AG10803 (cell line): ENCODE measurements at regions not wholly inside any gene's neighbourhood (a gene's known extent, or its start where the extent isn't known, plus 50 kb on each side); places are given as distances from the start of the nearest gene placed in this dataset.

Experiments
- DNase-seq: peaks from one replicate; pipeline ENCODE4 v3.0.0; 2010; ENCODE audit warnings: low read depth
- H3K4me3 ChIP-seq: 2 replicates; pipeline ENCODE4 v1.5.1; 2011; ENCODE audit warnings: mild to moderate bottlenecking, low read length, control low read depth
- TF ChIP-seq, protein P1 (sequence below): conservative IDR thresholded peaks from 2 replicates; pipeline ENCODE4 v1.5.1; 2011; ENCODE audit warnings: mild to moderate bottlenecking, low read length, control low read depth, inconsistent platforms

DNA sequence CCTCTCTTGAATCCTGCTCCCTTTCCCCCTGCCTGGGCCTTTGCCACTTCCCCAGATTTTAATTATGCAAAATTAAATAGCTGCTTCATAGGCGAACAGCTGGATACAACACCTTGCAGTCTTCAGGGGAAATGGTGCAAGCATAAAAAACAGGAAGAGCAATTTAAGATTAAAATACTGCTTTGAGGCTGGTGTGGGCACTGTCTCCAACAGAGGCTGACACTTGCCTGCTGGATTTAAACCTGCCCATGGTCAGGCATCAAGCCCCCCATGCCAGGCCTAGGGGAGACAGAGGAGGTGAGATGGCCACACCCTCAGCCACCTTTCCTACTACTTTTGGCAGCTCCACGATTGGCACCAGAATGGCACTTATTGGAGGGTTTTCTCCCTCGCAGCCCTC is 110.1 kb upstream of the DIO3 start:
- TF ChIP-seq, protein P1, sequence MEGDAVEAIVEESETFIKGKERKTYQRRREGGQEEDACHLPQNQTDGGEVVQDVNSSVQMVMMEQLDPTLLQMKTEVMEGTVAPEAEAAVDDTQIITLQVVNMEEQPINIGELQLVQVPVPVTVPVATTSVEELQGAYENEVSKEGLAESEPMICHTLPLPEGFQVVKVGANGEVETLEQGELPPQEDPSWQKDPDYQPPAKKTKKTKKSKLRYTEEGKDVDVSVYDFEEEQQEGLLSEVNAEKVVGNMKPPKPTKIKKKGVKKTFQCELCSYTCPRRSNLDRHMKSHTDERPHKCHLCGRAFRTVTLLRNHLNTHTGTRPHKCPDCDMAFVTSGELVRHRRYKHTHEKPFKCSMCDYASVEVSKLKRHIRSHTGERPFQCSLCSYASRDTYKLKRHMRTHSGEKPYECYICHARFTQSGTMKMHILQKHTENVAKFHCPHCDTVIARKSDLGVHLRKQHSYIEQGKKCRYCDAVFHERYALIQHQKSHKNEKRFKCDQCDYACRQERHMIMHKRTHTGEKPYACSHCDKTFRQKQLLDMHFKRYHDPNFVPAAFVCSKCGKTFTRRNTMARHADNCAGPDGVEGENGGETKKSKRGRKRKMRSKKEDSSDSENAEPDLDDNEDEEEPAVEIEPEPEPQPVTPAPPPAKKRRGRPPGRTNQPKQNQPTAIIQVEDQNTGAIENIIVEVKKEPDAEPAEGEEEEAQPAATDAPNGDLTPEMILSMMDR = no peak
- no peak for DNase-seq
- H3K4me3 ChIP-seq = no peak overlapping the region

DNA sequence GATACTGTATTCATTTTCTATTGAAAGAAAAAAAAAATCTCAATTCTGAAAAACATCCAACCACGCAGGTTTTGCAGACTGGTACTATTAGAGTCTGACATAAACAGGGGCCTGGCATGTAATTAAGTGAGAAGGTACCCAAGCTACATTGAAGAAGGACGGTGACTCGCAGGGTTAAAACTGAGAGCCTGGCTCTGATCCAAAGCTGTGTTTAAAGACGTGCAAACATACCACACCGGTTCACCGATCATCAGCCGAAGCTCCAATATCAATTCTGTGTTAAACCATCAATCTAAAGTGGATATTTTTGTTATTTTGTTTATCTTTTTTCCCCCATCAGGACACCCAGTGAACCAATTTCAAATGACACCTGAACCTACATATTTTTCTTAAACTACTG is 108.1 kb upstream of the DIO3 start:
- DNase-seq = no peak
- H3K4me3 ChIP-seq = no peak overlapping the region
- TF ChIP-seq, protein P1 = no peak

DNA sequence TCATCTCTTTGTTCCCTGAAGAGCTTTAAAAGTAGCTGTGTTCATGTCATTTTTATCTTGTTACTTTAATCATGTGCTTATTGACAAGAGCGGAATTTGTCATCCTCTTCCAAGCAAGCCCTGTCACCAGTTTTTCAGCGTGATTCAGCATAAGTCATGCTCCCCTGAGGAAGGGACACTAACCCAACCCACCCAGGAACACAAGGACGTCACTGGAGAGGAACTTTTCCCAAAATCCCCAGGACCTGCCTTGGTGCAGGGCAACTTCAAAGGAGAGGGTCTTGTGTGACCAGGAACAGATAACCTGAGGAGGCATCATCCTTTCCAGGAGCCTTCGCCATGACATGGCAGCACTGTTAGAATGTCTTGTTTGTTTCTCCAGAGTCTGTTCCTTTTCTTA is 107.1 kb upstream of the DIO3 start:
- no peak for DNase-seq
- TF ChIP-seq, protein P1 = no peak
- H3K4me3 ChIP-seq = no peak overlapping the region

DNA sequence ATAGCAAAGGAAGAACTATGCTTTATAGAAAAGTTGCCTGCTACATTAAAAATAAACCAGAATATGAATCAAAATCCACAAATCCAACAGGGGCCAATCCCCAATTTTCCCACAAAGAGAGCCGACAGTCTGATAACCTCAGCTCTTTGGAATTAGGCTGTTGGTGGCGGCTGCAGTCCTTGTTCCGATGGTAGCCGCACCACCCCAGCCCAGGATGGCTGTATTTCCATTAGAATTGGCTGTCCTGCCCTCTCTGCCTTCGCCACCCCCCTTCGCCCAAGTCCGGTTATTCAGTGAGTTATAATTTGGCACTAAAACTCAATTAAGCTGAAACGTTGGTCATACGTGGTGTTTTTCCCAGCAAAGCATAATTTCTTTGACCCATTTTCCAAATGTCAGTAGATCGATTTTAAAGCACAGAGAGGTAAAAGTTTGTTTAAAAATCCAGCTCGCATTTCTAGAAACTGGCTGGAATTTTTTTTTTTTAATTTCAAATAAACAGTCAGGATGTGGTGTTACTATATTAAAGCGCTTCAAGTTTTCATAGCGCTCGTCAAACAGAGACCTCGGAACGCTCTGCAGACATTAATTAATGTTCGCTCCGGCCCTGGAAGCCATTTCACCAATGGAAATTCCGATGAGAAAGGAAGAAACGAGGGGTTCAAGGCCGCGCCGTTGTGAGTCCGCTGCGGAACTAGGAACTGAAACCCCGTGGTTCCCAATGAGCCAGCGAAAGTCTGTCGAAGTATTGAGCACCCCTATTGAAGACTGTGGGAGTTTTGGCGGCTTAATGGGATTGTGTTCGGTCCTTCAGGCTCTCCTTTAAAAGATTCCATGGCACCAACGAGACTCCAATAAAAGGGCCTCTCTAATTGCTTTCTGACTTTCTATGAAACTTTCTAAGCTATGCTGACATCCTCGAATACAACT is 104.8 kb upstream of the DIO3 start:
- no peak overlapping the region for H3K4me3 ChIP-seq
- TF ChIP-seq, protein P1 = no peak
- DNase-seq = no peak

DNA sequence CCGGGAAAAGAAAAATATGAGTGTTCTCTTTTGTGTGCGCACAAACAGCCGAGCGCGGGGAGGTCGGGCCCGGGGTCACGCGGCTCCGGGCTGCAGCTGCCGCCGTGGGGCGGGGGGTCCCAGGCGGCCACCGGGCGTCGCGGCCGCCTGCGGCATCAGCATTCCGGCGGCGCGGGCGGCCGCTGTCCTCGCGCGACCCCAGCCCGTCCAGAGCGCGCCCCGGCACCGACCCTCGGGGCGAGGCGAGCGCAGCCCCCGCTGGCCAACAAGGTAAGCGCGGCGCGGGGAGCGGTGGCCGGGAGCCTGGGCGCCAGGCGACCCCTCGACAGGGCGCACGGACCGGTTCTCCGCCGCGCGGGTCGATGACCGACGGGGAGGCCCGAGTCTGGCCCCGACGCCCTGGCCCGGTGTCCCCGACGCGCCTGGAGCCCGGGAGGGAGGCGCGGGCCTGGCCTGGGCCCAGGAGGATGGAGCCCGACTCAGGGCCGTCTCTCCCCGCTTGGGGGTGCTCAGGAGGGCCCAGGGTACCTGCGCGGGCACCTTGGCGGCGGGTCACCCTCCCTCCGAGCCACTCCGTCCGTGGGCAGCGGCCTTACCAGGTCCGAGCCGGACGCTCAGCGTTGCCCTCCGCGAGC is 103.9 kb upstream of the DIO3 start:
- no peak for DNase-seq
- H3K4me3 ChIP-seq = no peak overlapping the region
- TF ChIP-seq, protein P1 = no peak

DNA sequence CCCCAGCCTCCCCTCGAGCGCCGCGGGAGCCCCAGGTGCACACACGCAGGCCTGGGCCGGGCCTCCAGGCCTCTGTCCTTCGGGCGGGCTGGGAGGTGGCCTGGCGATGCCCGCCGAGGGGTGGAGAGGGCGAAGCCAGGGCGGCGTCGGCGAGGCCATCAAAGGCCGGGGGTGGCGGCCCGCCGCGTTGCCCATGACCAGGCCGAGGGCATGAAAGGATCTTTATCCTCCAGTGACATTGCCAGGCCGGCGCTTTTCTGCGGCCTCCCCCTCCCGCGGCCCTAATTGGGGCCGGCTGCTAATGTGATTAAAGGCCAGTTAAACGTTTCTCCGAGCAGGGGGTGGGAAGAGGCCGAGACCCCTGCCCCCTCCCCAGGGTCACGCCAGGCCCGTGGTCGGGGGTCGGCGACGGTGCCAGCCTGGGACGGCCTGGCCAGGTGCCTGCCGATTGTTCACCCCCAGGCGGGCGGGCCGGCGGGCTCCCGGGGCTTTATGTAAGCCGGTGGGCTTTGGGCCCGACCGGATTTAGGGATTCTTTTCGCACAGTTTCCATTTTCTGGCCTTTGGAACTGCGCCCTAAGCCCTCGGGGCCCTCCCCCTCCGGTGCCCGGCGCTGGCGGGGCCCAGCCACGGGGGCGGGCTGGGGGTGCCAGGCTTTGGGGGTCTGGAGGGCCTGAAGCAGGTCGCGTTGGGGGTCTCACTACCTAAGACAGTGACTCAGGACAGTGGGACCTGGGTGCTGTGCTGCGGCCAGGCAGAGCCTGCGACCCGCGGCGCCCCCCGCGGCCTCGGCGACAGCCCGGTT is 103.2 kb upstream of the DIO3 start:
- TF ChIP-seq, protein P1 = no peak
- DNase-seq = no peak
- no peak overlapping the region for H3K4me3 ChIP-seq
